ENCODE measurements at regions not wholly inside any gene's neighbourhood (a gene's known extent, or its start where the extent isn't known, plus 50 kb on each side); places are given as distances from the start of the nearest gene placed in this dataset.

DNA sequence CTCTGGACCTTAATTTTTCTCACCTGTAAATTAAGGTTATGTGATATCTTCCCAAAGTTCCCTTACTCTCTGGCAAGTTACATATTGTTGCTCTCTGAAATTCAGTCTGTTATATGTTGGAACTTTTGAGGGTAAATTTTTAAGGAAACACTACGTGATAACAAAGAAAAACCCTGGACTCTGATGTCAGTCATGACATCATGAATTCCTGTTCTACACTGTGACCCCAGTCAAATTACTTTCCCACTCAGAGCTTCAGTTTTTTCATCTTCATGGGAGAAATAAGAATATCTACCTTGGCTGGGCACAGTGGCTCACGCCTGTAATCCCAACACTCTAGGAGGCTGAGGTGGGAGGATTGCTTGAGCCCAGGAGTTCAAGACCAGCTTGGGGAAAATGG is 164.6 kb upstream of the RALGAPA2 start:
- no peaks in the 10 kb centered on the region for H3K36me3 ChIP-seq (ENCODE audit: control insufficient read depth, insufficient read depth, low read length)
- TF ChIP-seq KDM2B (CRISPR knock-in tag; IDR thresholded peaks at IDR 0.05) = no peak
- no peak for TF ChIP-seq CXXC5 (CRISPR knock-in tag; IDR thresholded peaks at IDR 0.05)
- no peak for TF ChIP-seq RFX5 (IDR thresholded peaks at IDR 0.05; ENCODE audit: low read depth, low read length)
- TF ChIP-seq ZNF121 (CRISPR knock-in tag; conservative IDR thresholded peaks at IDR 0.05) = no peak
- no peak for TF ChIP-seq ZNF232 (CRISPR knock-in tag; IDR thresholded peaks at IDR 0.05)
- TF ChIP-seq CBX5 (IDR thresholded peaks at IDR 0.05; ENCODE audit: borderline replicate concordance, low read depth) = no peak
- no peak for TF ChIP-seq TBP (optimal IDR thresholded peaks at IDR 0.05; ENCODE audit: low read depth, low read length)
- no peak for TF ChIP-seq JUNB (CRISPR knock-in tag; conservative IDR thresholded peaks at IDR 0.05)
- no peak overlapping the region for H3K9ac ChIP-seq (ENCODE audit: insufficient read depth in 1 of 2, low read depth in 2 of 2, low read length in 2 of 2)
- H3K4me1 ChIP-seq (replicated peaks in 1 of 2; ENCODE audit: control insufficient read depth in 2 of 2, insufficient read depth in 2 of 2, low read length in 2 of 2) = no peaks in the 10 kb centered on the region
- no peak overlapping the region for H3K4me2 ChIP-seq (ENCODE audit: insufficient read depth, low read length)
- ChIA-PET CTCF (ENCODE audit: low intra/inter-chr PET ratio) (interaction anchor here (0.5 kb wide), 1 partner anchor 33 kb away, joined by 3 read pairs; no protein-coding TSS in a partner anchor), POLR2A (no interaction called here)
- H2AFZ ChIP-seq (ENCODE audit: low read depth, low read length) = no peak overlapping the region
- peaks cover 0 to 8% of the 10 kb centered on the region in 2 experiments; a peak in 1 of 5 replicates for H3K27me3 ChIP-seq (ENCODE audit: control insufficient read depth in 2 of 2, insufficient read depth in 2 of 2, low read length in 2 of 2)
- no peak for FAIRE-seq
- intact Hi-C loops (cut with micrococcal nuclease) = no loop called here
- no peaks in the 10 kb centered on the region for H3K9me3 ChIP-seq (replicated peaks; ENCODE audit: control insufficient read depth, insufficient read depth, low read depth, low read length)
- no peak overlapping the region for H3K4me3 ChIP-seq
- no TSS peak for BruUV-seq (replicated peaks)
- no peaks in the 10 kb centered on the region for H4K20me1 ChIP-seq (replicated peaks; ENCODE audit: control insufficient read depth, insufficient read depth, low read length)
- 0% methylated on average over 2 of the region's 2 CpGs for WGBS (ENCODE audit: insufficient coverage, low coverage, missing lambda C conversion rate)
- H3K27ac ChIP-seq (ENCODE audit: extremely low read depth, low read depth, low read length) = no peak overlapping the region
- H3K79me2 ChIP-seq (ENCODE audit: control insufficient read depth, insufficient read depth, low read length) = no peaks in the 10 kb centered on the region
- ATAC-seq = no peak
- DNase-seq (ENCODE audit: extremely low read depth in 1 of 4, low spot score in 3 of 4) = no peak
- no peaks in the 10 kb centered on the region for H3K9me1 ChIP-seq (ENCODE audit: control insufficient read depth, insufficient read depth, low read length)
- in situ Hi-C loops (cut with MboI) = no loop called here

DNA sequence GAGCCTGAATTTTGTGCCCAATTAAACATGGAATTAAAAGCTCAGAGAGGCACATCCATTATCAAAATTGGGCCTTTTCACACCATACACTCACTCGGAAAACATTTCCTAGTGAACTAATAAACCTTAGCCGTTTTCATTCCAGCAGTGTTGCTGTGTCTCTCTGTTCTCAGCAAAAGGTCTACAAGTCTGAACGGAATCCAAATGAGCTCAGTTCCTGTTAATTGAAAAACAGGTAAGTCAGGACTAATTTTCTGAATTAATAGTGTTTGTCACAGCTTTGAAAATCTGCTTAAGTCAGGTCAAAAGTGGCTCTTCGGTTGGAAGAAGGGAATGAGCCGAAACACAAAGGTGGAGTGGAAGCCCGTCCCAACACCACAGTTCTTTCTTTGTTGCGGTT is 163.3 kb upstream of the RALGAPA2 start:
- H2AFZ ChIP-seq (ENCODE audit: low read depth, low read length) = no peak overlapping the region
- no peaks in the 10 kb centered on the region for H3K9me1 ChIP-seq (ENCODE audit: control insufficient read depth, insufficient read depth, low read length)
- peaks cover 0 to 1% of the 10 kb centered on the region in 2 experiments; a peak in 1 of 5 replicates for H3K27me3 ChIP-seq (ENCODE audit: control insufficient read depth in 2 of 2, insufficient read depth in 2 of 2, low read length in 2 of 2)
- no TSS peak for BruUV-seq (replicated peaks)
- CTCF ChIA-PET (ENCODE audit: low intra/inter-chr PET ratio) = no interaction called here
- H3K79me2 ChIP-seq (ENCODE audit: control insufficient read depth, insufficient read depth, low read length) = no peaks in the 10 kb centered on the region
- no peak overlapping the region for H3K27ac ChIP-seq (ENCODE audit: extremely low read depth, low read depth, low read length)
- FAIRE-seq = no peak
- intact Hi-C loops (cut with micrococcal nuclease) = no loop called here
- H3K4me3 ChIP-seq = no peak overlapping the region
- no peaks in the 10 kb centered on the region for H3K36me3 ChIP-seq (ENCODE audit: control insufficient read depth, insufficient read depth, low read length)
- TF ChIP-seq ZNF311 (CRISPR knock-in tag; IDR thresholded peaks at IDR 0.05) (no peak), DDX20 (tag; IDR thresholded peaks at IDR 0.05; ENCODE audit: low read depth) (no peak), FOXK2 (conservative IDR thresholded peaks at IDR 0.05 in 1 of 2, IDR thresholded peaks at IDR 0.05 in 1 of 2; ENCODE audit: low read depth in 2 of 2) (no peak)
- TF ChIP-seq, protein P1, sequence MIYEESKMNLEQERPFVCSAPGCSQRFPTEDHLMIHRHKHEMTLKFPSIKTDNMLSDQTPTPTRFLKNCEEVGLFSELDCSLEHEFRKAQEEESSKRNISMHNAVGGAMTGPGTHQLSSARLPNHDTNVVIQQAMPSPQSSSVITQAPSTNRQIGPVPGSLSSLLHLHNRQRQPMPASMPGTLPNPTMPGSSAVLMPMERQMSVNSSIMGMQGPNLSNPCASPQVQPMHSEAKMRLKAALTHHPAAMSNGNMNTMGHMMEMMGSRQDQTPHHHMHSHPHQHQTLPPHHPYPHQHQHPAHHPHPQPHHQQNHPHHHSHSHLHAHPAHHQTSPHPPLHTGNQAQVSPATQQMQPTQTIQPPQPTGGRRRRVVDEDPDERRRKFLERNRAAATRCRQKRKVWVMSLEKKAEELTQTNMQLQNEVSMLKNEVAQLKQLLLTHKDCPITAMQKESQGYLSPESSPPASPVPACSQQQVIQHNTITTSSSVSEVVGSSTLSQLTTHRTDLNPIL (CRISPR knock-in tag; IDR thresholded peaks at IDR 0.05) = no peak
- TF ChIP-seq, protein P2, sequence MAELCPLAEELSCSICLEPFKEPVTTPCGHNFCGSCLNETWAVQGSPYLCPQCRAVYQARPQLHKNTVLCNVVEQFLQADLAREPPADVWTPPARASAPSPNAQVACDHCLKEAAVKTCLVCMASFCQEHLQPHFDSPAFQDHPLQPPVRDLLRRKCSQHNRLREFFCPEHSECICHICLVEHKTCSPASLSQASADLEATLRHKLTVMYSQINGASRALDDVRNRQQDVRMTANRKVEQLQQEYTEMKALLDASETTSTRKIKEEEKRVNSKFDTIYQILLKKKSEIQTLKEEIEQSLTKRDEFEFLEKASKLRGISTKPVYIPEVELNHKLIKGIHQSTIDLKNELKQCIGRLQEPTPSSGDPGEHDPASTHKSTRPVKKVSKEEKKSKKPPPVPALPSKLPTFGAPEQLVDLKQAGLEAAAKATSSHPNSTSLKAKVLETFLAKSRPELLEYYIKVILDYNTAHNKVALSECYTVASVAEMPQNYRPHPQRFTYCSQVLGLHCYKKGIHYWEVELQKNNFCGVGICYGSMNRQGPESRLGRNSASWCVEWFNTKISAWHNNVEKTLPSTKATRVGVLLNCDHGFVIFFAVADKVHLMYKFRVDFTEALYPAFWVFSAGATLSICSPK (IDR thresholded peaks at IDR 0.05; ENCODE audit: borderline replicate concordance) = no peak
- WGBS (ENCODE audit: insufficient coverage, low coverage, missing lambda C conversion rate) = 0% methylated on average over 6 of the region's 7 CpGs
- H3K4me2 ChIP-seq (ENCODE audit: insufficient read depth, low read length) = no peak overlapping the region
- H3K9ac ChIP-seq (ENCODE audit: insufficient read depth in 1 of 2, low read depth in 2 of 2, low read length in 2 of 2) = no peak overlapping the region
- in situ Hi-C loops (cut with MboI) = no loop called here
- POLR2A ChIA-PET = interaction anchor here (1.2 kb wide), 2 partner anchors 12 to 29 kb away, joined by 4 to 5 read pairs; no protein-coding TSS in a partner anchor
- H3K9me3 ChIP-seq (replicated peaks; ENCODE audit: control insufficient read depth, insufficient read depth, low read depth, low read length) = no peaks in the 10 kb centered on the region
- no peak for ATAC-seq
- no peaks in the 10 kb centered on the region for H4K20me1 ChIP-seq (replicated peaks; ENCODE audit: control insufficient read depth, insufficient read depth, low read length)
- no peaks in the 10 kb centered on the region for H3K4me1 ChIP-seq (replicated peaks in 1 of 2; ENCODE audit: control insufficient read depth in 2 of 2, insufficient read depth in 2 of 2, low read length in 2 of 2)
- DNase-seq (ENCODE audit: extremely low read depth in 1 of 4, low spot score in 3 of 4) = no peak

Measured in K562 (cell line).